AG04450 (cell line): ENCODE measurements at regions not wholly inside any gene's neighbourhood (a gene's known extent, or its start where the extent isn't known, plus 50 kb on each side); places are given as distances from the start of the nearest gene placed in this dataset.

Experiments used
- CTCF ChIA-PET: fragments of 300-600, 350-600 bp; formaldehyde crosslinking; extraction: SDS; loops from one replicate; lab custom pipeline; 2022; ENCODE audit warnings: antibody characterized with exemption, inconsistent platforms; lab: Charles Lee
- POLR2A ChIA-PET: fragments of 350-600 bp; formaldehyde crosslinking; extraction: SDS; loops from one replicate; lab custom pipeline; 2021; ENCODE audit warnings: antibody characterized with exemption, inconsistent platforms; lab: Yijun Ruan, JAX
- DNase-seq: peaks from one replicate; pipeline ENCODE4 v3.0.0-alpha.2; 2011; ENCODE audit warnings: low read depth, low spot score
- H3K27ac ChIP-seq: one replicate; pipeline ENCODE4 v1.5.1; 2012; ENCODE audit warnings: low read depth, low read length, control low read depth
- H3K27me3 ChIP-seq: one replicate; pipeline ENCODE4 v1.6.0; 2012; ENCODE audit warnings: low read length; ENCODE audit not compliant: control insufficient read depth, insufficient read depth
- H3K4me3 ChIP-seq: 2 replicates; pipeline ENCODE4 v1.5.1; 2011; ENCODE audit warnings: mild to moderate bottlenecking, low read depth, low read length, control low read depth
- H3K9me3 ChIP-seq: 2 replicates; pipeline ENCODE4 v1.5.1; 2012; ENCODE audit warnings: low read length; ENCODE audit not compliant: control insufficient read depth, insufficient read depth
- TF ChIP-seq, protein P1 (sequence below): IDR thresholded peaks from 2 replicates; pipeline ENCODE4 v1.5.1; 2011; ENCODE audit warnings: low read depth, low read length, control low read depth, inconsistent platforms

DNA sequence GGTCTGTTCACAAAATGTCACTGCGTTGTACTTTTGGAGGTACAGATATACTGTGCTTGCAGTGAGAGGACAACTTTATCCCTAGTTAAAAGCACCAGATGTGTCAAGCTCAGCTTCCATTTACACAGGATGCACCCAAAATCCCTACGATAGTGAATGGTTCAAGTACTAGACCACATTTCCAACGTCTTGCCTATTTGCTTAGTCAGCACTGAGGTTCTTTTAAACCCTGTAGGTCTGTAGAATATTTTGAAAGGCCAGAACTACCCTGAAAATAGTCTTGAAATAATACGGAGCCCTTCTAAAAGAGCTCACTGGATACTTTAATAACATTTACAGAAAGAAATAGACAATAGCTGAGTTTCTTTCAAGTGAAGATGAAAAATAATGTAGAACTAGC is 466.1 kb downstream of the FUT8 start:
- Histone ChIP-seq H3K9me3 (no peaks in the 10 kb centered on the region), H3K27ac (no peak overlapping the region), H3K27me3 (no peaks in the 10 kb centered on the region), H3K4me3 (no peak overlapping the region)
- TF ChIP-seq, protein P1, sequence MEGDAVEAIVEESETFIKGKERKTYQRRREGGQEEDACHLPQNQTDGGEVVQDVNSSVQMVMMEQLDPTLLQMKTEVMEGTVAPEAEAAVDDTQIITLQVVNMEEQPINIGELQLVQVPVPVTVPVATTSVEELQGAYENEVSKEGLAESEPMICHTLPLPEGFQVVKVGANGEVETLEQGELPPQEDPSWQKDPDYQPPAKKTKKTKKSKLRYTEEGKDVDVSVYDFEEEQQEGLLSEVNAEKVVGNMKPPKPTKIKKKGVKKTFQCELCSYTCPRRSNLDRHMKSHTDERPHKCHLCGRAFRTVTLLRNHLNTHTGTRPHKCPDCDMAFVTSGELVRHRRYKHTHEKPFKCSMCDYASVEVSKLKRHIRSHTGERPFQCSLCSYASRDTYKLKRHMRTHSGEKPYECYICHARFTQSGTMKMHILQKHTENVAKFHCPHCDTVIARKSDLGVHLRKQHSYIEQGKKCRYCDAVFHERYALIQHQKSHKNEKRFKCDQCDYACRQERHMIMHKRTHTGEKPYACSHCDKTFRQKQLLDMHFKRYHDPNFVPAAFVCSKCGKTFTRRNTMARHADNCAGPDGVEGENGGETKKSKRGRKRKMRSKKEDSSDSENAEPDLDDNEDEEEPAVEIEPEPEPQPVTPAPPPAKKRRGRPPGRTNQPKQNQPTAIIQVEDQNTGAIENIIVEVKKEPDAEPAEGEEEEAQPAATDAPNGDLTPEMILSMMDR: no peak
- CTCF ChIA-PET: interaction anchor here (0.9 to 1.1 kb wide), 2 partner anchors 63 to 463 kb away, joined by 3 read pairs; no protein-coding TSS in a partner anchor
- DNase-seq: no peak
- POLR2A ChIA-PET: no interaction called here

DNA sequence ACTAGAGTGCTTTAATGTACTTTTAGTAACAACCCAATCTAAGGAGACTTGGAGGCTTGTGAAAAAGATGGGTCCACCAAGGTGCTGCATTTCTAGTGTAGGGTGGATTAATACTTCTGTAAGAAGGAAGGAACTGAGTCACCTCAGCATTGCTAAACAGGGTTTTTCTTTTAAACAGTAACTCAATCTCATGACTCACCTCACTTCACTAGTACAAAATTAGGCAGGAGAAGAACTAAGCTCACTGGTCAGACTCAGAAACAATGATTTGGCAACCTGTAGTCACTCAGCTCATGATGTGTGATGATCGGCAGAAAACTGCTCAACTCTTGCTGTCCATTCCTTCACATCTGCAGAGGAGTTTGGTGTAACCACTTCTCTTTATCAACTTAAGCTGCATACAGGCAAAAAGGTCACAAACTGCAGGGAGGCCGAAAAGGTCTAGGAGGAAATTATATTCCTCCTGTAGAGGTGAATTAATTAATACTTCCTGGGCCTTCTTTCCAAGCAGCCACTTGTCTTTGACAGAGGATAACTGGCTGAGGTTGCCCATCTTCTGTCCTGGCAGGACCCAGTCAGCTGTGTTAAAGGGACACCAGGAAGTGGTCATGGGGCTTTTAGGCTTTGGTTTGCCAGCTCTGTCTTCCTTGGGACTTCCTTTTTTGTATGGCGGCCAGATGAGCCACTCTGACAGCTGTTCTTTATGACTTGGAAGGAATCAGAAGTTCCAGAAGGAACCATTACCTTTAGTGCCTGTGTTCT is 466.9 kb downstream of the FUT8 start:
- Histone ChIP-seq H3K9me3 (no peaks in the 10 kb centered on the region), H3K27me3 (no peaks in the 10 kb centered on the region), H3K4me3 (no peak overlapping the region), H3K27ac (no peak overlapping the region)
- DNase-seq: peak; percentile 3
- TF ChIP-seq, protein P1: no peak
- CTCF ChIA-PET: interaction anchor here (1.1 kb wide), 1 partner anchor 63 kb away, joined by 3 read pairs; no protein-coding TSS in a partner anchor
- POLR2A ChIA-PET: no interaction called here

DNA sequence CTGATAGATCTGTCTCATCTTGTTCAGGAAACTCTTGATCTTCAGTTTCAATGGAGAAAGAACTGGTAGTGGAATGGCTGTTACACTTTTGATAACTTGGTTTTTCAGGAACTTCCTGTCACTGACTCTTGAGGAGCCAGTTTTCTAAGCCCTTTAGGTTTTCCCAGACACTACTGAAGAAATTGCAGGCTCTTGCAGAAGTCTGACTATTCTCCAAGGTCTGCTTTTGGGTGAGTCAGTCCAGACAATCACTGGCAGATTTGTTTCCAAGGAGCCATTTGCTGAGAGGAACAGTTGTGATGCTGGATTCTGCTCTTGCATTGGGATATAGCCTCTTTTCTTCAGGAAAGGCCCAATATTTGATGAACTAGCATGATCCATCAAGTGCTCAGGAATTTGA is 468.0 kb downstream of the FUT8 start:
- no peak for DNase-seq
- H3K4me3 ChIP-seq: no peak overlapping the region
- POLR2A ChIA-PET: no interaction called here
- no peak overlapping the region for H3K27ac ChIP-seq
- no peaks in the 10 kb centered on the region for H3K9me3 ChIP-seq
- CTCF ChIA-PET: no interaction called here
- no peaks in the 10 kb centered on the region for H3K27me3 ChIP-seq
- TF ChIP-seq, protein P1: no peak

DNA sequence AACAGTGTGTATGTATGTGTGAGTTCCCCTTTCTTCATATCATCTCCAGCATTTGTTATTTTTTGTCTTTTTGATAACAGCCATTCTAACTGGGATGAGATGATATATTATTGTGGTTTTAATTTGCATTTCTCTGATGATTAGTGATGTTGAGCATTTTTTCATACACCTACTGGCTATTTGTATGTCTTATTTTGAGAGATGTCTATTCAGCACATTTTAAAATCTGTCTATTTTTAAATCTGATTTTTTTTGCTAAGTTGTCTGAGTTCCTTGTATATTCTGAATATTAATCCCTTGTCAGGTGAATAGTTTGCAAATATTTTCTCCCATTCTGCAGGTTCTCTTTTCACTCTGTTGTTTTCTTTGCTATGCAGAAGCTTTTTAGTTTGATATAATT is 469.1 kb downstream of the FUT8 start:
- POLR2A ChIA-PET: no interaction called here
- no peak overlapping the region for H3K4me3 ChIP-seq
- TF ChIP-seq, protein P1: no peak
- H3K27ac ChIP-seq: no peak overlapping the region
- H3K27me3 ChIP-seq: no peaks in the 10 kb centered on the region
- DNase-seq: no peak
- H3K9me3 ChIP-seq: no peaks in the 10 kb centered on the region
- CTCF ChIA-PET: no interaction called here

DNA sequence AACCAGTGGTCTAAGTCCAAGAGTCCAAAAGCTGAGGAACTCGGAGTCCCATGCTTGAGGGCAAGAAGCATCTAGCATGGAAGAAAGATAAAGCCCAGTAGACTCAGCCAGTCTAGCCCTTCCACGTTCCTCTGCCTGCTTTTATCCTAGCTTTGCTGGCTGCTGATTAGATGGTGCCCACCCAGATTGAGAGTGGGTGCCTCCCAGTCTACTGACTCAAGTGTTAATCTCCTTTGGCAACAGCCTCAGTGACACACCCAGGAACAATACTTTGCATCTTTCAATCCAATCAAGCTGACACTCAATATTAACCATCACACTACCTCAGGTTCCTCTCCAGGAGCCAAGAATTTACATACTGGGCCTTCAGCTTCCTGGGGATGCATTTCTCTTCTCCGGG is 476.1 kb downstream of the FUT8 start:
- ChIA-PET POLR2A (no interaction called here), CTCF (interaction anchor here (0.6 kb wide), 1 partner anchor 28 kb away, joined by 3 read pairs; no protein-coding TSS in a partner anchor)
- DNase-seq: no peak
- no peaks in the 10 kb centered on the region for H3K9me3 ChIP-seq
- H3K27me3 ChIP-seq: no peaks in the 10 kb centered on the region
- TF ChIP-seq, protein P1: no peak
- no peak overlapping the region for H3K4me3 ChIP-seq
- H3K27ac ChIP-seq: no peak overlapping the region
